Hematopoietic multipotent progenitor cell (in vitro differentiated cells): ENCODE measurements at regions not wholly inside any gene's neighbourhood (a gene's known extent, or its start where the extent isn't known, plus 50 kb on each side); places are given as distances from the start of the nearest gene placed in this dataset.

Source experiments
- DNase-seq, 3 donors: peaks; one replicate each; pipeline ENCODE4 v3.0.0-alpha.2; 2011 to 2015; ENCODE audit warnings: low read depth in 2 of 3, low spot score in 2 of 3

DNA sequence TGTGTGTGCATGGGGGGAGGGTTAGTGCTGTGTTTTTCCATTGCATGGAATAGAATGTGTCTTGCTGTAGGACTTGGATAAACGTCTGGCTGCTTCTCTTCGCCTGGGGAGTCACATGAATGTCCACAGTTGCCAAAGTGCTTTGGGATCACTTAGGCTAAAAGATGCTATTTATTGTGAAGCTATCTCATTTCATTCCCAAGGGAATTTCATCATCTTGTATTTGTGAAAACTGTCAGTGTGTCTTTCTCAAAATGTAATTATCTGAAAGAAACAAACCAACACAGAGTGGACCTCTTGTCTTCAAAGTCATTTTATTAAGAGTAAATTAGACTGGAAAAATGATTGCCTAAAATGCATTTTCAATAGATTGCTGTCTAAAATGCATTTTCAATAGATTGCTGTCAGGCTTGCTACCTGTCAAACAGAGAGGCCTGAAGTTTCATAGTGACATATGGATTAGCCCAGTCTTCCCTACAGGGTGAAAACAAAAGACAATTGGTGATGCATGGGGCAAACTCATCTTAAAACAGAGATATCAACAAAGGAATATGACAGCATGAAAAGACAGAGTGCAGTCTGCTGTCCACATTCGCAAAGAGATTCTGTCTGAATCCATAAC is 117.1 kb upstream of the GOLIM4 start:
- no peak for DNase-seq

DNA sequence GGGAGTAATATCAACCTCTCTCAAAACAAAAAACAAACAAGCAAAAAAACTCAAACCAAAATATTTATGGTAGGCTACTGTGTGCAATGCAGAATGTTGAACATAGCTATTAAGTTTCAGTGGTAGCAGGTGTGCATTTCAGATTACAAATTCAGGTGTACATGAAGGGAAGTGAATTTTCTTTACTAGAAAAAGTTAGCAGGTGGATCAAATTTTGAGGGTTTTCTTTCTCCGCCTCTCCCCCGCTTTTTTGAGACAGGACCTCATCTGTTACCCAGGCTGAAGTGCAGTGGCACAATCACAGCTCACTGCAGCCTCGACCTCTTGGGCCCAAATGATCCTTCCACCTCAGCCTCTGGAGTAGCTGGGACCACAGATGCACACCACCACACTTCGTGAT is 109.7 kb upstream of the GOLIM4 start:
- no peak for DNase-seq

DNA sequence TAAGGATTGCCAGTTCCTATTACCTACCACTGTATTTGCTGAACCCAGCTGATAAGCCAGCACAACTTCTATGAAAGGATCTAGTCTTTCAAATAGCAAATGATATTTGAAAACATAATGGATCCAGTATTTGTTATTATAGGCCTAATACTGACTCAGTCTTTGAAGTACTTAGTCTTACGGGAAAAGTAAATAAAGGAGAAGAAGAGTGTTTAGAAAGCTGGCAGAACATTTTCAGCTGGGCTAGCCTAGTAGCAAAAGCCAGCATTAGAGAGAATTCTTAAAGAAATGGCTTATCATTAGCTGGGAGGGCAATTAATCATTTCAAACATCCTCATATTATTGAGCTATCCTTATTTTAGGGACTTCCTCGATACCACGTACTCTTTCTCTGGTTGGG is 101.4 kb upstream of the GOLIM4 start:
- DNase-seq = no peak

DNA sequence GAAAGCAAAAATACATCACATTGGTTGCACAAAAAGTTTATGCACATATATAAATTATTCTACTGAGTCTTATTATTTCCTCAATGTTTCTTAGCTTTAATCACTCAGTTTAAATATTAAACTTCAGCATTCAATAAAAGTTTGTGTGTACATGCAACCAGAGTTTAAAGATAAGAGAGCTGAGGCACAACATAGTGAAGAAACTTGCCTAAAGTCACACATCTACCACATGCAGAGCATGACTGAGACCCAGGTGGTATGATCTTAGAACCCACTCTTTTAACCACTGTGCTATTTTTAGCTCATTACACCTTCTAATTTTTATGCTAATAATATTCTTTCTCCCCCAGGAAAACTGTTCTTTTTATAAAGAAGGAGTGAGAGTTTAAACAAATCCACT is 96.1 kb upstream of the GOLIM4 start:
- no peak for DNase-seq

DNA sequence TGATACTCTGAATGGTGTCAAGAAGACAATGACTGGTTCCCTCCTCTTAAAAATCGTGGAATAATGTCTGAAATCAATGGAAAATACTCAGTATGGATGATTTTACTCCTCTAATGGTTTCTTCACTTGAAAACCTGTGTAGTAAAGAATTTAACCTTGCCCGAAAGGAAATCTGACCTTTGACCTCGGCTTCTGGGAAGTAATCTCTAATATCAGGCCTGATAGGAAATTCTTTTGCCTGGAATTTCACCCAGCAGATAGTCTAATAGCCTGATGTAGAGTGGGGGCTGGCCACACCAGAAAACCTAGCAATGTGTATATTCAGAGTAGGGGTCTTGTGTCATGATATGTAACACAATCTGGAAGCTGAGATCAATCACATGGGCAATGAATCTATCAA is 91.5 kb upstream of the GOLIM4 start:
- DNase-seq = no peak

DNA sequence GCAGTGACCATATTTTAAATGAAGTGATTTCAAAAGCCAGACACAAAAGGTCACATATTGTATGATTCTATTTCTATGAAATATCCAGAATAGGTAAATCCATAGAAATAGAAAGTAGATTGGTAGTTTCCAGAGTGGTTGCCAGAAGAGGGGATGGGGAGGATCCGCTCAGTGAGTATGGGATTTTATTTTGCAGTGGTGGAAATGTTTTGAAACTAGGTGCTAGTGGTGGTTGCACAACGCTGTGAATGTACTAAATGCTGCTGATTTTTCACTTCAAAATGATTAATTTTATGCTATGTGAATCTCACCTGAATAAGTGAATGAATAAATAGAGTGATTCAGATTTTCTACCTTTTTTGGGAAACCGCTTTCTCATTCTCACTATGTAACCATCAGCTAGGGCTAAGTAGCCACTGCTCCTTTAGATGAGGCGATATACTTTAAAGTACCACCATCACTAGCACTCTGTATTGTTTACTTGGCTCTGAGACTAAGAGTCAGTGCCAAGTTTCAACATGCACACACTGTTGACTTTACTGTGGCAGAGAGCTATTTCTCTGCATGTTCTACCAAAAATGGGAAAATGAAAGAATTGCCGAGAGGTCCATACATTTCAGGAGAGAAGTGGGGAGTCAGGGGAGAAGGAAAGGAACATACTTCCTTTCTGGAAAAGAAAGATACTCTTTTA is 90.7 kb upstream of the GOLIM4 start:
- no peak for DNase-seq

DNA sequence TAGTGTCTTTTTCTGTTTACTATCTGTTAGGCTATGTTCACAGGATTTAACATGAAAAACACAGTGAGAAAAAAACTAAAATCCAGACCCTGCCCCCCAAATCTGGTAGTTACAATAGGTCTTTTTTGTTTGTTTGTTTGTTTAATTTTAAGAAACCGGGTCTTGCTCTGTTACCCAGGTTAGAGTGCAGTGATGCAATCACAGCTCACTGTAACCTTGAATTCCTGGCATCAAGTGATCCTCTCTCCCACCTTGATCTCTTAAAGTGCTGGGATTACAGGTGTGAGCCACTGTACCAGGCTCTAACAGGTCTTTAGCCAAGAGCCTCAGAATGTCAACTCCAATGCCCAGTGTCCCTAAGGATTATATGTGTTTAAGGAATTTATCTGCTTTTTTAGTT is 88.0 kb upstream of the GOLIM4 start:
- no peak for DNase-seq

DNA sequence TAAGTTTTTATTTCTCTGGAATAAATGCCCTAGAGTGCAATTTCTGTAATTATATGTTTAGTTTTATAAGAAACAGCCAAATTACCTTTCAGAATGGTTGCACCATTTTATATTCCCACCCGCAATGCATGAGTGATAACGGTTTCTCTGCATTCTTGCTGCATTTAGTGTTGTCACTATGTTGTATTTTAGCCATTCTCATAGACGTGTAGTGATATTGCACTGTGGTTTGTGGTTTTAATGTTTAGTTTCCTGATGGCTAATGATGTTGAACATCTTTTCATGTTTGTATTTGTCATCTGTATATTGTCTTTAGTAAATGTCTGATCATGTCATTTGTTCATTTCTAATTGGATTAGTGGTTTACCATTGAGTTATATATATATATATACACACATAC is 73.0 kb upstream of the GOLIM4 start:
- DNase-seq = no peak

DNA sequence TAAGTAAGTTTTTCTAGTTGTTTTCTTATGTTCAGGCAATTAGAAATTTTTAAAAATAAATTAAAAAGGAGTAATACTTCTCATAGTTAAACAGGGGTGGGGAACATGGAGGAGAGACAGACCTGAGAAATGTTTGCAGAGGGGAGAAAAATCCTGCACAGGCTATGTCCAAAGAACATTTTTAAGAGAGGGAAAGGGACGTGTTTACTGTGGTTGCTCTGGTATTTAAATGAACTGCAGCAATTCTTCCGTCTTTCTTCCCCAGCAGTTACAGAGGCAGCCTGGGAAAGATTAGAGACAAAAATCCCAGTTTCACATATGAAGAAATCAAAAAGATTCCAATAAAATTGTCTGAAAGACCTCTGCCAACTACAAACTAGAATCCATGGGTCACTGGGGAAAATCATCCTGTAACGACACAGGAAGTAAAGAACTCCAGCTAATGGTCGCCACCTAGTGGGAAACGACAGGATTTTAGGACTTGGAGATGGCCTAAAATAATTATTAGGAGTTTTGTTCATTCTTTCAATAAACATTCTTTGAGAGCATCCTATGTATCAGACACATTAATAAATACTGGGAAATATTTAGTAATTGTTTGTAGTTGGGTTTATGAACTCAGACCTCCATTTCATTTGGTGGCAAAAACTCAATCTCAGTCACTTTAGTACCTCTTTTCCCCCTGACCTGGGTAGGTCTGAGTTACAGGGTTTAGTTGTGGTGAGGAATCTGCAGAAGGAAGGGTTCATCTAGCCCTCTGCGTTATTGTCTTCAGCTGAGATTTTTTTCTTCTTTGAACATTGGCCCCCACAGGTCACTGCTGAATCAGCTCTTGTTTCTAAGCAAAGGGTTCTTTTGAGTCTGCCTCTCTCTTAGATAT is 69.9 kb upstream of the GOLIM4 start:
- DNase-seq = peak in 2 of 3 donors; percentile 67 to 78

DNA sequence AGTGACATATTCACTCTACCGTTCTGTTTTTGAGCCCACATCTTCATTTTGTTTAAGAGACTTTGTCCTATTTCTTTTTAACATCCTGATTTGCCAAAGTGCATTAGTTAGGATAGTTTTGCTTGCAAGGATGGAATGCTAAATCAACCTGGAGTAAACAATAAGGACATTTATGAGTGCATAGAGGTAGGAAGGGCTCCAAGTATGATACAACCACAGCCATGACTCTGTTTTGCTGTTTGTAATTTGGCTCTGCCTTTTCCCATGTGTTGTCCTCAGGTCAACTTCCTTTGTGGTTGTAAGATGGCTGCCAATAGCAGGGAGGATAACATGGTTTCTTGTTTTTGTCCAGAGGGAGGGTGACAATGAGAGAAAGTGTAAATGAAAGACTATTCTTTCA is 66.4 kb upstream of the GOLIM4 start:
- DNase-seq = no peak

DNA sequence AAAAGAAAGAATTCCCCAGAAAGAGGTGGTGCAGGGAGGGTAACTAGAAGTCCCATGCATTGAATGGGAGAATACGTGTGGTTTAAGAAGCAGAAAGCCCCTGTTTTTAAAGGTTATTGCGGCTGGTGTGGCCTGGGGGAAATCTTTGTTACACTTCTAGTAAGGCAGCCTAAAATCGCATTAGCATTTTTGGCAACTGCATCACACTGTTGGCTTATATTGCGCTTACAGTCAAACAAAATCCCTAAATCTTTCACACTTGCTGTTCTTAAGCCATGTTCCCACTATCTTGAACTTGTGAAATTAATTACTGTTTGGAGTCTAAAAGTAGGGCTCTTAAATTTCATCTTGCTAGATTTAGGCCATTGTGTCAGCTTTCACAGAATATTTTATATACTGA is 66.0 kb upstream of the GOLIM4 start:
- no peak for DNase-seq

DNA sequence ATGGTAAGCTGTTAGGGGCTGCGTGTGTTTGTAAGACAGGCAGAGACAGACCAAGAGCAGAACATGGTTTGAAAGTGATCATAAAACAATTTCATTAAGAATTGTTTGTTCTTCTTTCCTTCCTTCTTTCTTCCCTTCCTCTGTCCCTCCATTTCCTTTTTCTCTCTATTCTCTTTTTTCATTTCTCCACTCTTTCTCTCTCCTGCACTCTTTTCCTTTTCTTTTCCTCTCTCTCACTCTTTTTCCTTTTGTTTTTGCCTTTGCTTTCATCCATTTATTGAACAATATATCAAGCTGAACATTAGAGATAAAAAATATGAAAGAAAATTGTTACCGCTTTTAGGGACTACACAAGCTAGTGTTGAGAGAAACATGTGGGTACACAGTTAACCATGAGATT is 62.2 kb upstream of the GOLIM4 start:
- DNase-seq = no peak

DNA sequence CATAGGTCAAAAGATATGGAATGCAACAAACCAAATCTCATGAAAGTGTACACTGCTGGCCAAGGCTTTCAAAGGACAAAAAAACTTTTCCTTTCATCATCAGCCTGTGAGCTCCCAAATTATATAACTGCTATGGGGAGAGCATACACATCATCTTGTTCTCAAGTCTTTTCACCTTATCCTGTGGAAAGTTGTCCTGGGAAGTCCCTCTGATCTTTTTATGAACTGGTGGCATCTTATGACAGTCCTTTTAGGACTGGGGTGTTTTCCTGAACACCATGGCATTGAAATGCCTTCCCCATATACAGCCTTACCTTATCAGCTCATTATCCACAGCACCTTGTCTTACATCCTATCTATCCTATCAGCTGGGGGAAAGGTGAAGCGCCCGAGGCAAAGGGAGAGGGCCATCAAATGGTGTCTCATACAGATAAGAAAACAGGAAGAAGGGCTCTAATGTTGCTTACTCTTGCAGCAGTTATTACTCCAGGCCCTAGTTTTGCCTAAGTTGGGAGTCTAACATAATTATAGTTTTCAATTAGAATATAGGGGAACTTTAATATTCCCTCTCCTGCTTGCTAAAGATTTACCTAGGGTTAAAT is 61.5 kb upstream of the GOLIM4 start:
- peak in 2 of 3 donors; percentile 27 to 75 for DNase-seq

DNA sequence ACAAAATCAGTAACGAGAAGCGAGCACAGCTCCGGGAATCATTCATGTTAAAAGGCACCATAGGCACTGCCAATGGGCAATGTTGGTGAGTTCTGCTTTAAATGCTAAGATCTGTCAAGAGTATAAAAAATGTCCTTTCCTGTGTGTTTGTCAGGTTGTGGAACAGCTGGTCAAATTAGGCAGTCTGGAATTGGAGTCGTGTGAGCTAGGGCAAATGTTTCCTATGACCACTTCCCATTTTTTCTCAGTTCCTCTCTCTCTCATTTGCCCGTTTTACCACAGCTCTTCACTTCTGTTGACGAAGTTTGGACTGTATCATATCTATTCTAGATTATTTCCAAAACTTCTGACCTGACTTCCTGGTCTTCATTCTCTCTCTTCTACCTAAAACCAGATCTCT is 60.8 kb upstream of the GOLIM4 start:
- peak in 2 of 3 donors; percentile 33 to 80 for DNase-seq

DNA sequence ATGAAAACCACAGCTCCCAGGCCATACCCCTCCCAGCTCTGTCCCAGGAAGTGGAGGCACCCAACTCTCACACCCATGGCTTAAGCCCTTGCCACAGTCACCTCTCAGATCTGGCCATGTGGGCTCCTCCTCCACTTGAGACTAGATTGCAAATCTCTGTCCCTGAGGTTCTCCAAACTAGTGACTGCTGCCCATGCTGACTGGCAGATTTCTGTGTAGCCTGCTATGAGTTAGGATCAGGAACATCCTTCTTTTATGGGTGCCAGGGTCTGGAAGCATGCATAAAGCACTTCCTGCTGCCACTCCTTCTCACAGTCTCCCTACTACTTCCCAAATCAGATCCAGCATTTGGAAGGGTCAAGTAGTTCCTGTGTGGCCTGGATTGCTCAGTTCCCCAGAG is 59.6 kb upstream of the GOLIM4 start:
- DNase-seq = no peak

DNA sequence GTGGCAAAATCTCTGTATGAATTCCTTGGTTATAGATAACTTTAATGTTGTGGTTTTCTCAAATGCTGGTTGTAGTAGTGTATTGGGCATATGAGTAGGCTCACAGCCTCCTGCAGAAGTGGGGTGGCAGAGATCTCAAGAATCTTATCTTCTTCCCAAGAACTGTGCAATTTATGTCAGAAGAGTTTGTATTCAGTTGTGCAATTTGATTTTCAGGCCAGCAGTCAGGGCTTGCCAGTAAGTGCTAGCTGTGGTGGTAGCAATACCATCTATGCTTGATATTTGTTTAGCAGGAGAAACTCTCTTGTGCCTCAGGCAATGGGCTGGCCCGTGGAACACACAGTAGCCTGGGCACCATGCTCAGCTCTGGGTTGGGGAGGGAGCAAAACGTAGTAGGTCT is 58.4 kb upstream of the GOLIM4 start:
- no peak for DNase-seq

DNA sequence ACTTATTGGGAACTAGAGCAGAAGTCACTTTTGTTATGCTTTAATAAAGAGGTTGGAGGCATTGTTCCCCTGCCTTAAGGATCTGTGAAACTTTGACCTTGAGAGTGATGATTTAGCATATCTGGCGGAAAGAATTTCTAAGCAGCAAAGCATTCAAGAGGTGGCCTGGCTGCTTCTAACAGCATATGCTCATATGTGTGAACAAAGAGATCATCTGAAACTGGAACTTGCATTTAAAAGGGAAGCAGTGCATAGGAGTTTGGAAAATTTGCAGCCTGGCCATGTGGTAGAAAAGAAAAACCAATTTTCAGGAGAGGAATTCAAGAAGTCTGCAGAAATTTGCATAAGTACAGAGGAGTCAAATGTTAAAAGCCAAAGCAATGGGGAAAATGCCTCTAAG is 56.4 kb upstream of the GOLIM4 start:
- no peak for DNase-seq
